Cardiac septum (tissue), 1 donor: ENCODE measurements at regions not wholly inside any gene's neighbourhood (a gene's known extent, or its start where the extent isn't known, plus 50 kb on each side); places are given as distances from the start of the nearest gene placed in this dataset.

Source experiments
- DNase-seq: peaks from one replicate; pipeline ENCODE4 v3.0.0-alpha.2; 2020; ENCODE audit warnings: low spot score
- intact Hi-C: fragments of 100-400 bp; cut with DNase I; formaldehyde crosslinking; loops from one replicate; pipeline ENCODE4 v1.14.0; 2022
- donor health status: DM: no; HTN: no; CAD: no.

GRCh38 chr17:77730376-77730775, 228.1 kb upstream of the TNRC6C start:
- DNase-seq, result no peak
- intact Hi-C loops, result no loop called here

- intact Hi-C loops, result loop anchor here (2.0 kb wide), 1 partner anchor 191 kb away; no protein-coding TSS in a partner anchor
- DNase-seq, result no peak
Measured at GRCh38 chr17:77733576-77734296, 224.8 kb upstream of the TNRC6C start.

- intact Hi-C loops, result loop anchor here (2.0 to 5.0 kb wide), 2 partner anchors 98 to 192 kb away; no protein-coding TSS in a partner anchor
- peak; percentile 94 for DNase-seq
Measured at GRCh38 chr17:77734371-77735080, 224.0 kb upstream of the TNRC6C start.

GRCh38 chr17:77735081-77735565, 223.4 kb upstream of the TNRC6C start:
- DNase-seq, result no peak
- intact Hi-C loops, result loop anchor here (2.0 to 5.0 kb wide), 2 partner anchors 97 to 192 kb away; no protein-coding TSS in a partner anchor

- intact Hi-C loops, result loop anchor here (1.0 to 5.0 kb wide), 3 partner anchors 44 to 193 kb away; no protein-coding TSS in a partner anchor
- DNase-seq, result no peak
Measured at GRCh38 chr17:77735566-77736198, 222.8 kb upstream of the TNRC6C start.

- no peak for DNase-seq
- intact Hi-C loops, result loop anchor here (1.0 to 5.0 kb wide), 2 partner anchors 43 to 96 kb away; no protein-coding TSS in a partner anchor
Measured at GRCh38 chr17:77736199-77736585, 222.3 kb upstream of the TNRC6C start.

- intact Hi-C loops, result loop anchor here (1.0 to 5.0 kb wide), 2 partner anchors 43 to 96 kb away; no protein-coding TSS in a partner anchor
- DNase-seq, result no peak
Measured at GRCh38 chr17:77736721-77737120, 221.8 kb upstream of the TNRC6C start.

- no peak for DNase-seq
- intact Hi-C loops, result loop anchor here (2.0 to 5.0 kb wide), 2 partner anchors 95 to 135 kb away; no protein-coding TSS in a partner anchor
Measured at GRCh38 chr17:77737442-77738265, 220.8 kb upstream of the TNRC6C start.

- intact Hi-C loops, result loop anchor here (2.0 to 5.0 kb wide), 2 partner anchors 93 to 136 kb away; no protein-coding TSS in a partner anchor
Measured at GRCh38 chr17:77738751-77739531, 219.6 kb upstream of the TNRC6C start.

GRCh38 chr17:77740481-77740880, 218.0 kb upstream of the TNRC6C start:
- no peak for DNase-seq
- intact Hi-C loops, result no loop called here

More at GRCh38 chr17:77738751-77739531, 219.6 kb upstream of the TNRC6C start:
- DNase-seq, result no peak

GRCh38 chr17:77741109-77741508, 217.4 kb upstream of the TNRC6C start:
- intact Hi-C loops, result no loop called here

GRCh38 chr17:77742579-77742978, 215.9 kb upstream of the TNRC6C start:
- no peak for DNase-seq
- intact Hi-C loops, result no loop called here

More at GRCh38 chr17:77741109-77741508, 217.4 kb upstream of the TNRC6C start:
- no peak for DNase-seq

- intact Hi-C loops, result no loop called here
Measured at GRCh38 chr17:77744066-77744988, 214.2 kb upstream of the TNRC6C start.

GRCh38 chr17:77745702-77746101, 212.8 kb upstream of the TNRC6C start:
- no peak for DNase-seq
- intact Hi-C loops, result no loop called here

More at GRCh38 chr17:77744066-77744988, 214.2 kb upstream of the TNRC6C start:
- peak; percentile 75 for DNase-seq

- intact Hi-C loops, result no loop called here
- peak; percentile 59 for DNase-seq
Measured at GRCh38 chr17:77746393-77746792, 212.1 kb upstream of the TNRC6C start.

GRCh38 chr17:77746896-77747554, 211.5 kb upstream of the TNRC6C start:
- DNase-seq, result peak; percentile 50
- intact Hi-C loops, result no loop called here

- DNase-seq, result peak; percentile 26
- intact Hi-C loops, result no loop called here
Measured at GRCh38 chr17:77748436-77748835, 210.1 kb upstream of the TNRC6C start.
